Left ventricle myocardium inferior (tissue), 1 donor: ENCODE measurements at regions not wholly inside any gene's neighbourhood (a gene's known extent, or its start where the extent isn't known, plus 50 kb on each side); places are given as distances from the start of the nearest gene placed in this dataset.

Experiments
- DNase-seq: peaks from one replicate; pipeline ENCODE4 v3.0.0-alpha.2; 2020
- H3K27ac ChIP-seq: fragments of 200-600 bp; replicated peaks from 2 replicates; pipeline ENCODE4 v1.8.0; 2021
- H3K27me3 ChIP-seq: fragments of 200-600 bp; 2 replicates; pipeline ENCODE4 v1.8.0; 2021; ENCODE audit warnings: low read depth
- H3K36me3 ChIP-seq: fragments of 200-600 bp; 2 replicates; pipeline ENCODE4 v1.8.0; 2021
- H3K4me1 ChIP-seq: fragments of 200-600 bp; 2 replicates; pipeline ENCODE4 v1.8.0; 2021
- H3K4me3 ChIP-seq: fragments of 200-600 bp; 2 replicates; pipeline ENCODE4 v1.8.0; 2021; ENCODE audit warnings: mild to moderate bottlenecking, moderate library complexity
- H3K9me3 ChIP-seq: fragments of 200-600 bp; replicated peaks from 2 replicates; pipeline ENCODE4 v1.8.0; 2021
- intact Hi-C: fragments of 100-400 bp; cut with micrococcal nuclease; formaldehyde crosslinking; loops from one replicate; pipeline ENCODE4 v1.11.0; 2022
- TF ChIP-seq, protein P1 (sequence below): fragments of 200-600 bp; IDR thresholded peaks from 2 replicates; pipeline ENCODE4 v1.8.0; 2021; ENCODE audit warnings: antibody characterized with exemption, mild to moderate bottlenecking, borderline replicate concordance
- donor health status: DM: no; HTN: yes; CAD: no; lungs with severe emphysema.

DNA sequence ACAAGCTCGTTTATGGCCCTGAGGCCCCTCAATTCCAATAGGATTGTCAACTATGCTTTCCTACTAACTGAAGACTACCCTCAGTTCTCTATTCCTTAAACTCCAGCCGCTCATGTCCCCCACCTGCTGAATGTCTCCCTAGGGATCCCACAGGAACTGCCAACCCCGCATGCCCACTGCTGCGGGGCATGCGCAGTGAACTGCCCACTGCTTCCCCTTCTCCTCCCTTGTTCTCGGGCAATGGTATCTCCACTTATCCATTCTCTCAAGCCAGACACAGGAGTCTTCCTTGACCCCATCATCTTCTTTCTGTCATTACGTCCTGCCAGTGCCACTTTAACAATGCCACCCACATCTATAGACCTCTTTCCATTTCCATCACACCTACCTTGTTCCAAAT, 90.0 kb downstream of the FGF18 start:
- H3K36me3 ChIP-seq: no peaks in the 10 kb centered on the region
- TF ChIP-seq, protein P1, sequence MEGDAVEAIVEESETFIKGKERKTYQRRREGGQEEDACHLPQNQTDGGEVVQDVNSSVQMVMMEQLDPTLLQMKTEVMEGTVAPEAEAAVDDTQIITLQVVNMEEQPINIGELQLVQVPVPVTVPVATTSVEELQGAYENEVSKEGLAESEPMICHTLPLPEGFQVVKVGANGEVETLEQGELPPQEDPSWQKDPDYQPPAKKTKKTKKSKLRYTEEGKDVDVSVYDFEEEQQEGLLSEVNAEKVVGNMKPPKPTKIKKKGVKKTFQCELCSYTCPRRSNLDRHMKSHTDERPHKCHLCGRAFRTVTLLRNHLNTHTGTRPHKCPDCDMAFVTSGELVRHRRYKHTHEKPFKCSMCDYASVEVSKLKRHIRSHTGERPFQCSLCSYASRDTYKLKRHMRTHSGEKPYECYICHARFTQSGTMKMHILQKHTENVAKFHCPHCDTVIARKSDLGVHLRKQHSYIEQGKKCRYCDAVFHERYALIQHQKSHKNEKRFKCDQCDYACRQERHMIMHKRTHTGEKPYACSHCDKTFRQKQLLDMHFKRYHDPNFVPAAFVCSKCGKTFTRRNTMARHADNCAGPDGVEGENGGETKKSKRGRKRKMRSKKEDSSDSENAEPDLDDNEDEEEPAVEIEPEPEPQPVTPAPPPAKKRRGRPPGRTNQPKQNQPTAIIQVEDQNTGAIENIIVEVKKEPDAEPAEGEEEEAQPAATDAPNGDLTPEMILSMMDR: no peak
- DNase-seq: no peak
- H3K4me3 ChIP-seq: no peak overlapping the region
- H3K4me1 ChIP-seq: peaks cover 7% of the 10 kb centered on the region
- H3K27me3 ChIP-seq: no peaks in the 10 kb centered on the region
- H3K27ac ChIP-seq: no peak overlapping the region
- intact Hi-C loops: no loop called here
- H3K9me3 ChIP-seq: no peaks in the 10 kb centered on the region

- intact Hi-C loops: no loop called here
- DNase-seq: no peak
- TF ChIP-seq, protein P1: no peak
- H3K4me3 ChIP-seq: no peak overlapping the region
- H3K4me1 ChIP-seq: no peaks in the 10 kb centered on the region
- H3K27ac ChIP-seq: no peak overlapping the region
- no peaks in the 10 kb centered on the region for H3K27me3 ChIP-seq
- H3K9me3 ChIP-seq: no peaks in the 10 kb centered on the region
- H3K36me3 ChIP-seq: no peaks in the 10 kb centered on the region
Observed at GRCh38 chr5:171512397-171512796, 93.0 kb downstream of the FGF18 start.

DNA sequence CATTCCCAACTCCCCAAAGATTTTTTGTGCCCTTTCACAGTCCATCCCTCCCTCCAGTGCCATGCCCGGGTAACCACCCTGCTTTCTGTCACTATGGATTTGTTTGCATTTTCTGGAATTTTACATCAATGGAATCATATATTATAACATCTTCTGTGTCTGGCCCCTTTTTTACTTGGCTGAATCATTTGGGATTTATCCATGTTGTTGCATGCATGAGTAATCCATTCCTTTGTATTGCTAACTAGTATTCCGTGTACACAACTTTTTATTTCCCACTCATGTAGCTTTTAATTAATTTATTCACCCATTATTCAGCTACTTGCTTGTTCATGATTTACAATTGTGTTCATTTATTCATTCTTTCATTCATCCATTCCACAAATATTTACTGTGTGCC, 94.1 kb downstream of the FGF18 start:
- H3K27ac ChIP-seq: no peak overlapping the region
- intact Hi-C loops: no loop called here
- H3K27me3 ChIP-seq: no peaks in the 10 kb centered on the region
- DNase-seq: no peak
- TF ChIP-seq, protein P1: no peak
- H3K4me1 ChIP-seq: no peaks in the 10 kb centered on the region
- no peaks in the 10 kb centered on the region for H3K9me3 ChIP-seq
- H3K4me3 ChIP-seq: no peak overlapping the region
- H3K36me3 ChIP-seq: no peaks in the 10 kb centered on the region

DNA sequence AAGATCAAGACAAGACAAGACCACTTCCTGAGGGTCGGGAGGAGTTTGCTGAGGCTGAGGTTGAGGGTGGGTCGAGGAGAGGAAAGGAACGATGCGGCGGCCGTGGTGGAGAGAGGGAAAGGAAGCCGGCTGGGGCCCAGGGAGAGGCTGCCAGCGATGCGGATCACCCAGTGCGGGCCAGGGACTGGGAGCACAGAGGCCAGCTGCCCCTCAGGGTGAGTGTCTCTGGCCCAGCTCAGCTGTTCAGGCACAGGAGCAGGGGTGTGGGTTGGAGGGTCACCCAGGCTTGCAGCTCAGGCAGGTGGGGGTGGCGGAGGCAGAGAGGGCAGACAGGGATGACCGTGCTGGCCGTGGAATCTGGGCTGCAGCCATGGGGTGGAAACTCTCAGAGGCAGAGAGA, 99.5 kb downstream of the FGF18 start:
- Histone ChIP-seq H3K27me3 (no peaks in the 10 kb centered on the region), H3K4me3 (no peak overlapping the region), H3K27ac (no peak overlapping the region), H3K36me3 (no peaks in the 10 kb centered on the region), H3K9me3 (no peaks in the 10 kb centered on the region), H3K4me1 (peaks cover 26% of the 10 kb centered on the region)
- DNase-seq: no peak
- TF ChIP-seq, protein P1: no peak
- intact Hi-C loops: no loop called here

DNA sequence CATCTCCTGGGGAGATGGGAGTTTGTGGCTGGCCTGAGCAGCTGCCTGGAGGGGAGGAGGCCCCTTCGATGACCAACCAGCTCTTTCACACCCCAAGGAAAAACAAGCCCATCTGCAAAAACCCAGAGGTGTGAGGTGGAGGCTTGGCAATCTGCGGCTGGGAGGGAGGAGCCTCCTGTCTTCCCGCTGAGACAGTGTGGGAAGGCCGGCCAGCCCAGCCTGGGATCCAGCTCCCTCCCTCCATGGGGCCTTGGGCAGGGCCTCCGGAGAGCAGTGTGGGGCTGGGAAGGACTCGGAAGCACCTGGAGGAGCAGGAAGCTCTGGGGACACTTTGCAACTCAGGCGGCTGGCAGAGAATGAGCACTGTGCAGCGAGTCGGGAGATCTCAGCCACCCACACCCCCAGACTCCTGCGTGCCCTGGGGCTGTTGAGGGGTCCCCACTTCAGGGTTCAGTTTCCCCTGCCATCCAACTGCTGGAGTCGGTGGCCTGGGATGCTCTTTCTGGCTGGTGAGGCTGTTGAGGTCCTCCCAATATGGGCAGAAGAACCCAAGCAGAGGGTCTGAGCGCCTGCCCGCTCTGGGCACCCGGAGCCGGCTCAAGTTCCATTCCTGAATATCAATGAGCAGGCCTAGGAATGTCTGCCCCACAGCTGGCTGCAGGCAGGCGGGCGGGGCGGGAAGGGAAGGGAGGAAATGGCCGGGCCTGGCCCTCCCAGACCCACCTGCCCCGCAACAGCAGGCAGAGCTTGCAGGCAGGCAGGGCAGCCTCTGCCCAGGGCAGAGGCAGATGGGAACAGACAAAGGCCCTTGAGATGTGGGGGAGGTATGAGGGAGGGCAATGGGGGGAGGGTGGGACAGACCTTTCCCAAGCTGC, 101.1 kb downstream of the FGF18 start:
- Histone ChIP-seq H3K4me1 (peaks cover 37% of the 10 kb centered on the region), H3K36me3 (no peaks in the 10 kb centered on the region), H3K4me3 (no peak overlapping the region), H3K27ac (peak overlapping the region; percentile 40), H3K27me3 (no peaks in the 10 kb centered on the region), H3K9me3 (no peaks in the 10 kb centered on the region)
- TF ChIP-seq, protein P1: no peak
- intact Hi-C loops: no loop called here
- DNase-seq: peak; percentile 44
